SK-N-SH treated with all-trans-retinoic acid at 6 μM for 48 hours (cell line): ENCODE measurements at regions not wholly inside any gene's neighbourhood (a gene's known extent, or its start where the extent isn't known, plus 50 kb on each side); places are given as distances from the start of the nearest gene placed in this dataset.

Source experiments
- ATAC-seq: fragments of 200-7000 bp; cut with Tn5 transposase; 3 replicates; pipeline ENCODE4 v1.9.1; 2020; ENCODE audit warnings: mild to moderate bottlenecking, moderate library complexity
- BACH2 ChIP-seq: fragments of 250-450 bp; sonication (Bioruptor Pico); IDR thresholded peaks from 2 replicates; pipeline ENCODE4 v1.9.0; 2021; ENCODE audit warnings: mild to moderate bottlenecking, borderline replicate concordance
- CSDC2 ChIP-seq: fragments of 250-450 bp; sonication (Bioruptor Pico); IDR thresholded peaks from 2 replicates; pipeline ENCODE4 v1.5.0; 2020; ENCODE audit warnings: mild to moderate bottlenecking, moderate library complexity
- ISL1 ChIP-seq: fragments of 250-450 bp; sonication (Bioruptor Pico); IDR thresholded peaks from 2 replicates; pipeline ENCODE4 v2.1.2; 2022; ENCODE audit warnings: mild to moderate bottlenecking, moderate library complexity
- OSR1 ChIP-seq: fragments of 250-450 bp; sonication (Bioruptor Pico); IDR thresholded peaks from 2 replicates; pipeline ENCODE4 v1.8.0; 2022; ENCODE audit warnings: moderate library complexity, mild to moderate bottlenecking, inconsistent platforms
- PATZ1 ChIP-seq: fragments of 250-450 bp; sonication (Bioruptor Pico); IDR thresholded peaks from 2 replicates; pipeline ENCODE4 v1.8.0; 2020; ENCODE audit warnings: mild to moderate bottlenecking, moderate library complexity, borderline replicate concordance
- POU6F1 ChIP-seq: fragments of 250-450 bp; sonication (Bioruptor Pico); IDR thresholded peaks from 2 replicates; pipeline ENCODE4 v1.8.0; 2021; ENCODE audit warnings: low read depth, mild to moderate bottlenecking, moderate library complexity, borderline replicate concordance
- PPARA ChIP-seq: fragments of 250-450 bp; sonication (Bioruptor Pico); IDR thresholded peaks from 2 replicates; pipeline ENCODE4 v1.5.0; 2020; ENCODE audit warnings: mild to moderate bottlenecking, borderline replicate concordance
- RARB ChIP-seq: fragments of 250-450 bp; sonication (Bioruptor Pico); IDR thresholded peaks from 2 replicates; pipeline ENCODE4 v1.8.0; 2021; ENCODE audit warnings: mild to moderate bottlenecking, moderate library complexity
- SNAI2 ChIP-seq: fragments of 250-450 bp; sonication (Bioruptor Pico); IDR thresholded peaks from 2 replicates; pipeline ENCODE4 v1.5.0; 2020; ENCODE audit warnings: mild to moderate bottlenecking, moderate library complexity
- TCF4 ChIP-seq: fragments of 250-450 bp; sonication (Bioruptor Pico); IDR thresholded peaks from 2 replicates; pipeline ENCODE4 v1.8.0; 2021; ENCODE audit warnings: mild to moderate bottlenecking, moderate library complexity, borderline replicate concordance
- TOX ChIP-seq: fragments of 250-450 bp; sonication (Bioruptor Pico); IDR thresholded peaks from 2 replicates; pipeline ENCODE4 v1.8.0; 2021; ENCODE audit warnings: mild to moderate bottlenecking, moderate library complexity, borderline replicate concordance
- ZC3H10 ChIP-seq: fragments of 250-450 bp; sonication (Bioruptor Pico); IDR thresholded peaks from 2 replicates; pipeline ENCODE4 v1.5.1; 2021; ENCODE audit warnings: mild to moderate bottlenecking, moderate library complexity
- ZFP3 ChIP-seq: fragments of 250-450 bp; sonication (Bioruptor Pico); IDR thresholded peaks from 2 replicates; pipeline ENCODE4 v1.5.0; 2020; ENCODE audit warnings: mild to moderate bottlenecking, moderate library complexity
- ZFP30 ChIP-seq: fragments of 450-650 bp; formaldehyde crosslinking; IDR thresholded peaks from 2 replicates; pipeline ENCODE4 v1.5.0; 2022; ENCODE audit warnings: mild to moderate bottlenecking, moderate library complexity
- ZNF565 ChIP-seq: fragments of 450-650 bp; formaldehyde crosslinking; conservative IDR thresholded peaks from 2 replicates; pipeline ENCODE4 v1.5.0; 2020; ENCODE audit warnings: low read depth, mild to moderate bottlenecking, moderate library complexity
- ZNF70 ChIP-seq: fragments of 450-650 bp; formaldehyde crosslinking; IDR thresholded peaks from 2 replicates; pipeline ENCODE4 v1.5.0; 2020; ENCODE audit warnings: mild to moderate bottlenecking, moderate library complexity
- ZNF8 ChIP-seq: fragments of 450-650 bp; formaldehyde crosslinking; IDR thresholded peaks from 2 replicates; pipeline ENCODE4 v1.5.0; 2020; ENCODE audit warnings: mild to moderate bottlenecking, moderate library complexity
- TF ChIP-seq, protein P1 (sequence below): fragments of 250-450 bp; sonication (Bioruptor Pico); IDR thresholded peaks from 2 replicates; pipeline ENCODE4 v1.5.1; 2020; ENCODE audit warnings: low read depth, mild to moderate bottlenecking, moderate library complexity
- TF ChIP-seq, protein P2 (sequence below): fragments of 250-450 bp; sonication (Bioruptor Pico); IDR thresholded peaks from 2 replicates; pipeline ENCODE4 v1.5.0; 2020; ENCODE audit warnings: mild to moderate bottlenecking, moderate library complexity

DNA sequence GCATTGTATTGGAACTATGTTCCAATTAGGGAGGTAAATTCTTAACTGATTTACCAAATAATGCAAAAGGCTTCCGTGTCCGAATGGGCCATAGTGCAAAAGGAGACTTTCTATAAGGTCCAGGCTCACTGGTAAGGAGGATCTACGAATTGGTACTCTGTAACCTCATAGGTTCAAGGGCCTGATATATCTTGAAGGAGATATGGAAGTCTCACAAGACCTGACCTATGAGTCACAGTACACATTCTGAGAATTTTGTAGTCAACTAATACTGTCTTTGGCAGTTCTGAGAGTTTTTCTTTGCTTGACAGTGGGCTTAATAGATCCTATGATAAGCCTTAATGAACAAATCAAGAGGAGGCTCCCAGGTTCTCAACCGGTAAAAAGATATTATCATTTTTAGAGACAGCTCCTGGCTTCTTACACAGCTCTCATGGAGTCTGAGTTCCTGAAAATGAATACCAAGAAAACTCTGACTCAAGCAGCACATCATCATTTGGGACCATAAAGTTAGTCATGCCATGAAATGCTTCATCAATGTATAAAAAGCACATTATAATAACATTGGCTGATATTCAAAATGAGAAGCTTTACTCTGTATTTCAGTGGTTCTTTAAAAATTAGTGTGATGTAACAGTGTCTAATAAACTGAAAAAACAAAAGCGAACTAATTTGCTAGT, 1275.2 kb upstream of the CRIM1 start (continued):
- no peak for TF ChIP-seq POU6F1 (CRISPR knock-in tag)
- TF ChIP-seq ZFP3 (CRISPR knock-in tag): no peak
- TF ChIP-seq PPARA (CRISPR knock-in tag): no peak

DNA sequence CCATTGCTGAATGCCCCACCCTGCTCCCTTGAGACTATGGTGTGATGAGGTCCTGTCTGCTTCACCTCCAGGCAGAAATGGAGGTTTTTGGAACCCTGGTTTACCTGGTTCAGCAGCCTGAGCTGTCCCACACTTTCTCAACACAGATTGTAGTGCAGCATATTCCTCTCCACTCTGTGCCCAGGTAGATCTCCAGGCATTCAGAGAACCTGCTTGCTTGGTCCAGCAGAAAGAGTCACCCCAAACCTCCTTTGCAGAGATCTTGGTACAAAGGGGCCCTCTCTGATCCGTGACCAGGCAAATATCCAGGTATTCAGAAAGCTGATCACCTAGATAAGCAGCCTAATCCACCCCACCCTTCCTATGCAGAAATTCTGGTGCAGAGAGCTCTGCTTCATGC, 1288.2 kb upstream of the CRIM1 start:
- no peak for ATAC-seq
- TF ChIP-seq POU6F1 (CRISPR knock-in tag) (no peak), PPARA (CRISPR knock-in tag) (no peak)

- ATAC-seq: no peak
- TF ChIP-seq TOX (CRISPR knock-in tag) (no peak), CSDC2 (CRISPR knock-in tag) (no peak), ZNF8 (CRISPR knock-in tag) (no peak), ZNF565 (no peak), ISL1 (CRISPR knock-in tag) (no peak), SNAI2 (no peak), ZFP30 (CRISPR knock-in tag) (no peak), RARB (CRISPR knock-in tag) (no peak), PPARA (CRISPR knock-in tag) (no peak)
- TF ChIP-seq, protein P1, sequence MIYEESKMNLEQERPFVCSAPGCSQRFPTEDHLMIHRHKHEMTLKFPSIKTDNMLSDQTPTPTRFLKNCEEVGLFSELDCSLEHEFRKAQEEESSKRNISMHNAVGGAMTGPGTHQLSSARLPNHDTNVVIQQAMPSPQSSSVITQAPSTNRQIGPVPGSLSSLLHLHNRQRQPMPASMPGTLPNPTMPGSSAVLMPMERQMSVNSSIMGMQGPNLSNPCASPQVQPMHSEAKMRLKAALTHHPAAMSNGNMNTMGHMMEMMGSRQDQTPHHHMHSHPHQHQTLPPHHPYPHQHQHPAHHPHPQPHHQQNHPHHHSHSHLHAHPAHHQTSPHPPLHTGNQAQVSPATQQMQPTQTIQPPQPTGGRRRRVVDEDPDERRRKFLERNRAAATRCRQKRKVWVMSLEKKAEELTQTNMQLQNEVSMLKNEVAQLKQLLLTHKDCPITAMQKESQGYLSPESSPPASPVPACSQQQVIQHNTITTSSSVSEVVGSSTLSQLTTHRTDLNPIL: no peak
- TF ChIP-seq, protein P2, sequence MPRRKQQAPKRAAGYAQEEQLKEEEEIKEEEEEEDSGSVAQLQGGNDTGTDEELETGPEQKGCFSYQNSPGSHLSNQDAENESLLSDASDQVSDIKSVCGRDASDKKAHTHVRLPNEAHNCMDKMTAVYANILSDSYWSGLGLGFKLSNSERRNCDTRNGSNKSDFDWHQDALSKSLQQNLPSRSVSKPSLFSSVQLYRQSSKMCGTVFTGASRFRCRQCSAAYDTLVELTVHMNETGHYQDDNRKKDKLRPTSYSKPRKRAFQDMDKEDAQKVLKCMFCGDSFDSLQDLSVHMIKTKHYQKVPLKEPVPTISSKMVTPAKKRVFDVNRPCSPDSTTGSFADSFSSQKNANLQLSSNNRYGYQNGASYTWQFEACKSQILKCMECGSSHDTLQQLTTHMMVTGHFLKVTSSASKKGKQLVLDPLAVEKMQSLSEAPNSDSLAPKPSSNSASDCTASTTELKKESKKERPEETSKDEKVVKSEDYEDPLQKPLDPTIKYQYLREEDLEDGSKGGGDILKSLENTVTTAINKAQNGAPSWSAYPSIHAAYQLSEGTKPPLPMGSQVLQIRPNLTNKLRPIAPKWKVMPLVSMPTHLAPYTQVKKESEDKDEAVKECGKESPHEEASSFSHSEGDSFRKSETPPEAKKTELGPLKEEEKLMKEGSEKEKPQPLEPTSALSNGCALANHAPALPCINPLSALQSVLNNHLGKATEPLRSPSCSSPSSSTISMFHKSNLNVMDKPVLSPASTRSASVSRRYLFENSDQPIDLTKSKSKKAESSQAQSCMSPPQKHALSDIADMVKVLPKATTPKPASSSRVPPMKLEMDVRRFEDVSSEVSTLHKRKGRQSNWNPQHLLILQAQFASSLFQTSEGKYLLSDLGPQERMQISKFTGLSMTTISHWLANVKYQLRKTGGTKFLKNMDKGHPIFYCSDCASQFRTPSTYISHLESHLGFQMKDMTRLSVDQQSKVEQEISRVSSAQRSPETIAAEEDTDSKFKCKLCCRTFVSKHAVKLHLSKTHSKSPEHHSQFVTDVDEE (CRISPR knock-in tag): no peak
Observed at GRCh38 chr2:35063836-35064235, 1291.7 kb upstream of the CRIM1 start.

DNA sequence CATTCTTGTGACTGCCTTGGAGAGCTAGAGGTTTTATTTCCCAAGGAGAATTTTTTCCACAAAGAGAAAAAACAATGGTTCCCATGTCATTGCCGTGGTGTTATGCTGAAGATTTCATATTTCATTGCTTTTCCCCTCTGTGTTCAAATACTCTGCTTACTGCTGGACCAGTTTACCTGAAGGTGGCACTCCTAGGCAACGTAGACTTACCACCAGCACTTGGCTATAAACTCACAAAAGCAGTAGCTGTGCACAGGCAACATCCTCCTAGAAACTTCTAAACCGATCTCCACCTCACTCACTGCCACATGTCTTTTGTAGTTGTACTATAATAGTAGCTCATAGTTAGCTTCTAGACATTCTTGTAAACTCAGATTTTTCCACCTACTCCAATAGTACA, 1319.7 kb upstream of the CRIM1 start:
- no peak for TF ChIP-seq RARB (CRISPR knock-in tag)
- TF ChIP-seq OSR1 (CRISPR knock-in tag): no peak
- TF ChIP-seq TCF4 (CRISPR knock-in tag): no peak
- no peak for TF ChIP-seq POU6F1 (CRISPR knock-in tag)
- no peak for TF ChIP-seq PATZ1 (CRISPR knock-in tag)
- no peak for TF ChIP-seq BACH2 (CRISPR knock-in tag)
- TF ChIP-seq ZNF70: no peak
- no peak for TF ChIP-seq ZC3H10 (CRISPR knock-in tag)
- TF ChIP-seq ISL1 (CRISPR knock-in tag): no peak
- TF ChIP-seq, protein P2 (CRISPR knock-in tag): no peak
- TF ChIP-seq ZFP30 (CRISPR knock-in tag): no peak
- no peak for TF ChIP-seq PPARA (CRISPR knock-in tag)
- TF ChIP-seq ZFP3 (CRISPR knock-in tag): no peak
- no peak for ATAC-seq
